Effector memory CD8-positive, alpha-beta T cell (primary cell): ENCODE measurements at regions not wholly inside any gene's neighbourhood (a gene's known extent, or its start where the extent isn't known, plus 50 kb on each side); places are given as distances from the start of the nearest gene placed in this dataset.
"Not testable (repeated sequence)": the region's sequence is repeated elsewhere in the genome, so short reads cannot be mapped to it uniquely, and the experiment has no call there.

ENCODE experiments used
- ATAC-seq: fragments of 150-1000 bp; cut with Tn5 transposase; replicated peaks from 2 replicates; pipeline ENCODE4 v1.10.0; 2021; ENCODE audit warnings: mild to moderate bottlenecking, moderate library complexity
- DNase-seq, 3 experiments: peaks; one replicate each; pipeline ENCODE4 v3.0.0; 2021
- H3K27ac Mint-ChIP-seq, 2 donors: one replicate each; pipeline ENCODE4 v1.8.0; 2022; ENCODE audit warnings: mild to moderate bottlenecking in 2 of 2, mixed read lengths in 2 of 2, moderate library complexity in 2 of 2
- H3K27me3 Mint-ChIP-seq, 2 donors: one replicate each; pipeline ENCODE4 v1.8.0; 2022; ENCODE audit warnings: mixed read lengths in 2 of 2
- H3K36me3 Mint-ChIP-seq: one replicate; pipeline ENCODE4 v1.8.0; 2022; ENCODE audit warnings: mild to moderate bottlenecking, moderate library complexity, mixed read lengths; ENCODE audit not compliant: insufficient read depth
- H3K4me1 Mint-ChIP-seq, 2 donors: one replicate each; pipeline ENCODE4 v1.8.0; 2022; ENCODE audit warnings: low read depth in 2 of 2, mixed read lengths in 2 of 2
- H3K4me3 Mint-ChIP-seq, 2 donors: one replicate each; pipeline ENCODE4 v1.8.0; 2022; ENCODE audit warnings: mild to moderate bottlenecking in 2 of 2, mixed read lengths in 2 of 2, moderate library complexity in 2 of 2
- H3K9me3 Mint-ChIP-seq, 2 donors: one replicate each; pipeline ENCODE4 v1.8.0; 2022; ENCODE audit warnings: mixed read lengths in 2 of 2

DNA sequence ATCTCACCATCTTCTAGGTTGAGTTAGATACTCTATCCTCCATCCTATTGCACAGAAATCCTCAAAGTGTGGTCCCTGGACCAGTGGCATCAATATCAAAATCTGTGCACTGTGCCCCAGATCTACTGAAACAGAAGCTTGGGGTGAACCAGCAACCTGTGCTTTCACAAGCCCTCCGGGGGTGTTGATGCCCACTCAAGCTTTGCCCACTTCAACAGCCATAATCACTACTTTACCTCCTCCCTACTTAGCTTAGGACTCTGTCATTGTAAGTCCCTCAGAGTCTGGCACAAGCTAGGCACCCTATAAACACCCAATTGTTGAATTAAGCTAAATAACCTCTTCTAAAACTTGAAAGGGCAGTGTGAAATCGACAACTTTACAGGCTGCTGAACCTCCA is 144.2 kb upstream of the SOD1 start:
- no peak overlapping the region for H3K27ac Mint-ChIP-seq
- H3K9me3 Mint-ChIP-seq = no peaks in the 10 kb centered on the region

DNA sequence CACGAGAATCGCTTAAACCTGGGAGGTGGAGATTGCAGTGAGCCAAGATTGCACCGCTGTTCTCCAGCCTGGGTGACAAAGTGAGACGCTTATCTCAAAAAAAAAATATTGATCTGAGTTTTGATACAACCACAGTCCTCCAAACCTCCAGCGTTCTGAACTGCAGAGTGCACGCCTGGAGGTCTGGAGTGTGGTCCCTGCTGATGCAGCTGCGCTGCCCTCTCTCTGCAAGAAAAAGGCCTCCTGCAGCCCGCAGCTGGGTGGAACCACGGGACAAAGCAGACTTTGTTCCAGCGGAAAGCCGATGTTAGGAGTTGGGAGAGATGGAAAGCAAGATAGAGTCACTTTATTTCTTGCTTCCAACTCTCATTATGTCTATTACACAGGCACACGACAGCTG is 144.9 kb upstream of the SOD1 start:
- peaks cover 4 to 10% of the 10 kb centered on the region in 2 donors for H3K27me3 Mint-ChIP-seq
- H3K27ac Mint-ChIP-seq = no peak overlapping the region
- H3K4me1 Mint-ChIP-seq = peaks cover 2 to 3% of the 10 kb centered on the region in 2 donors
- DNase-seq (no peak), ATAC-seq (no peak)
- no peaks in the 10 kb centered on the region for H3K9me3 Mint-ChIP-seq
- no peak overlapping the region for H3K4me3 Mint-ChIP-seq
- H3K36me3 Mint-ChIP-seq = no peaks in the 10 kb centered on the region

More for the DNA sequence above, 144.2 kb upstream of the SOD1 start:
- ATAC-seq (no peak), DNase-seq (no peak)
- Mint-ChIP-seq H3K4me3 (no peak overlapping the region), H3K27me3 (peaks cover 4 to 10% of the 10 kb centered on the region in 2 donors), H3K4me1 (no peaks in the 10 kb centered on the region), H3K36me3 (no peaks in the 10 kb centered on the region)

DNA sequence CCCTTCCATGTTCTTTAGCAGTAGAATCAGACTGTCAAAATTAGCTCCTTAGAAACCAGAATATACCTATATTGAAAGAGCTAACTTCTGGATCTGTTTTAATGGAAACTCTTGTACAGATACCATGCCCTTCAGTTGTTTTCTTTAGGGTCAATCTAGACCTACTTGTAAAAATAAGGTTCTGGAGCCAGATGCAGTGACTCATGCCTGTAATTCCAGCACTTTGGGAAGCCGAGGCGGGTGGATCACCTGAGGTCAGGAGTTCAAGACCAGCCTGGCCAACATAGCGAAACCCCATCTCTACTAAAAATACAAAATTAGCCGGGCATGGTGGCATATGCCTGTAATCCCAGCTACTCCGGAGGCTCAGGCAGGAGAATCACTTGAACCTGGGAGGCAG is 146.0 kb upstream of the SOD1 start:
- H3K9me3 Mint-ChIP-seq, H3K4me3 Mint-ChIP-seq, H3K27ac Mint-ChIP-seq, H3K27me3 Mint-ChIP-seq, H3K4me1 Mint-ChIP-seq, H3K36me3 Mint-ChIP-seq, ATAC-seq, DNase-seq: not testable (repeated sequence)

DNA sequence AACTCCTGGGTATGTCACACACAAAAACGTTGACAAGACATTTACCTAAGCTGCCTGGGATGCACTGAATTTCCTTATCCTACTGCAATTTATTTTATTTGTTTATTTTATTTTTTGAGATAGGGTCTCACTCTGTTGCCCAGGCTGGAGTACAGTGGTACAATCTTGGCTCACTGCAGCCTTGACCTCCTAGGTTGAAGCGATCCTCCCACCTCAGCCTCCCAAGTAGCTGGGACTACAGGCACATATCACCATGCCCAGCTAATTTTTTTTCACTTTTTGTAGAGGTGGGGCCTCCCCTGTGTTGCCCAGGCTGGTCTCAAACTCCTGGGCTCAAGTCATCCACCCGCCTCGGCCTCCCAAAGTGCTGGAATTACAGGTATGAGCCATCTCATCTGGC is 147.5 kb upstream of the SOD1 start:
- not testable (repeated sequence) for H3K36me3 Mint-ChIP-seq, H3K4me3 Mint-ChIP-seq, DNase-seq, H3K27me3 Mint-ChIP-seq, ATAC-seq, H3K27ac Mint-ChIP-seq, H3K4me1 Mint-ChIP-seq, H3K9me3 Mint-ChIP-seq

DNA sequence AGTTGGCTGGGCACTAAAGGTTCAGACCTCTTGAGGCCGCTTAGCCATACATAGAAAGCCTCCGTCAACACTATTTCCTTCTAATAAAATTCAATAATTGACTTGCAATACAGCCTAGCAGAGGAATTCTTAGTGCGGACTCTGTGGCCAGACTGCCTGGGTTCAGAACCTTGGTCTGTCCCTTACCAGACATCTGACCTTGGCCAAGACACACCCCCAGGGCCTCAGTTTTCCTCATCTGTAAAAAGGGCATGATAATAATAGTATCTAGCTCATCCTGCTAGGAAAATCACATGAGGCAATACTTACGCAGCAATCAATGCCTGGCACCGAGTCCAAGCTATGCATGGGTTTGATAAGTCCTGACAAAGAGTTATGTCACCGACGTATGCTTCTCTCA is 148.2 kb upstream of the SOD1 start:
- no peaks in the 10 kb centered on the region for H3K9me3 Mint-ChIP-seq
- ATAC-seq (no peak), DNase-seq (no peak)
- no peak overlapping the region for H3K4me3 Mint-ChIP-seq
- peaks cover 4 to 10% of the 10 kb centered on the region in 2 donors for H3K27me3 Mint-ChIP-seq
- H3K4me1 Mint-ChIP-seq = peaks cover 6 to 11% of the 10 kb centered on the region in 2 donors
- no peaks in the 10 kb centered on the region for H3K36me3 Mint-ChIP-seq
- no peak overlapping the region for H3K27ac Mint-ChIP-seq

DNA sequence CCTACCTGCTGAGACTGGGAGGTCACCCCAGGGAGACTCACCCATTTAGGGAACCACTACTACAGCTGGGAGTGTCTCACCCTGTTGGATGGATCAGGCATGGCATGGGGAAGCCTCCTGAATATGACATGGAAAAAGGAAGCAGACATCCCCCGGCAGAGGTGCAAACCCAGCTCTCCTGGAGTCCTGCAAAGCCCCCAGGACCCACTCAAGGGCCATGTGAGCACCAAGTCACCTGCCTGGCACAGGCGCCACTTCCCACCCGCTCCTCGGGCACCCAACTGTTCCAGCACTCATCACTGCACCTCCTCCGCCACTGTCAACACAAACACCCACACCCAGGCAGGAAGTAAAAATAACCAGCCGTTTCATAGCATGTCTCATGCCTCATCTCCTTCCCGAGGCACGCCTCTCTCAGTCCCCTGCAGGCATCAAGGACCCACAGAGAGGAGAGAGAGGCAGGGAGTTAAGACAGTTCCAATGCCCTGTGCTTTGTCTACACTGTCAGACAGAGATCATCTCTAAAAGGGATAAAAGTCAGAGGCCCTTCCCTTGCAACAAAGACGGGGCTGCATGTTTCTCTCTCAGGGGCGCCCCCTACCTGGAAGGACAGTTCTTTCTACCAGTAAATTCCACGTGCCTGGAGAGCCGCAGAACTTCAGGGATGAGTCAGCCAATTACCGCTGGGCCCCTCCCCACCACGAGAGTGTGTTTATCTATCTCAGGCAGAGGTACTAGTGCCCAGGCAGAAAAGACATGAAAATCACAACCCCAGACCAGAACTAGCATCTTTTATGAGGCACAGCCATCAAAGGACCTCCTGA is 150.1 kb upstream of the SOD1 start:
- peaks cover 6 to 13% of the 10 kb centered on the region in 2 donors for H3K4me1 Mint-ChIP-seq
- no peaks in the 10 kb centered on the region for H3K27me3 Mint-ChIP-seq
- DNase-seq (peak; percentile 20 to 41 (median 39)), ATAC-seq (peak; percentile 79)
- H3K36me3 Mint-ChIP-seq = no peaks in the 10 kb centered on the region
- H3K9me3 Mint-ChIP-seq = no peaks in the 10 kb centered on the region
- peak overlapping the region; percentile 30 to 46 for H3K27ac Mint-ChIP-seq
- peak overlapping the region; percentile 20 to 53 for H3K4me3 Mint-ChIP-seq

DNA sequence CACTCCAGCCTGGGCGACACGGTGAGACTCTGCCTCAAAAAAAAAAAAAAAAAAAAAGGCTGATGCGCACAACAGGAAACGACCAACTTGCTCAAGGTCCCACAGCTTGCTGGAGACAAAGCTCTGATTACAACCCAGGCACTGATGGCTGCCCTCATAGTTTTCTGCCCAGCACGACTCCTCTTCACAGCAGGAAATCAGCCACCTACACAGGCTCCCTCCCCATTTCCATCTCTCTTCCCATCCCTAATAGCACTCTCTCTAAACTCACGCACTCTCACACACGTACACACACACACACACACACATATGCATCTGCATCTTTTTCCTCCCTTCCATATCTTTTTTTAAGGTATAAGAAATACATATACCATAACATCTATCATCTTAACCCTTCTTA is 153.5 kb upstream of the SOD1 start:
- no peak for ATAC-seq
- Mint-ChIP-seq H3K36me3 (no peaks in the 10 kb centered on the region), H3K27ac (no peak overlapping the region), H3K9me3 (no peaks in the 10 kb centered on the region), H3K4me1 (peaks cover 6 to 13% of the 10 kb centered on the region in 2 donors), H3K4me3 (no peak overlapping the region), H3K27me3 (no peaks in the 10 kb centered on the region)
- no peak for DNase-seq

DNA sequence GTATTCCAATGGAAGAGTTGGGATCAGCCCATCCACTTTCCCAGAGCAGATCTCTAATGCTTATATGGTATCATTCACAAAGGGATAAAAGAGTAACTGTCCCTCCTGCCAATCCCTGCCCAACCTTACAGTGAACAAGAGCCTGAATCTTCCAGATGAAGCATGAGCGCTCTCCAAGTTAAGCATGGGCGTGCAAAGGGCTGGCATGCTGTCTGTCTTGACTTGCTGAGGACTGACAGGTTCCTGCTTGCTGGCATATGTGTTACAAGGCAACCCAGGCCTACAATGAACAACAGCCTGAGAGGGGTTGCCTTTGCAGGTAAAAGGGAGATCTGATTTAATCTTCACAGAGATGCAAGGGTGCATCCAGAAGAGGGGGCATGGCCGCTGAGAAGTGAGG is 155.6 kb upstream of the SOD1 start:
- Mint-ChIP-seq H3K4me3 (no peak overlapping the region), H3K27ac (no peak overlapping the region), H3K4me1 (peaks cover 0 to 5% of the 10 kb centered on the region in 2 donors), H3K9me3 (no peaks in the 10 kb centered on the region), H3K27me3 (no peaks in the 10 kb centered on the region), H3K36me3 (no peaks in the 10 kb centered on the region)
- DNase-seq = no peak
- no peak for ATAC-seq

DNA sequence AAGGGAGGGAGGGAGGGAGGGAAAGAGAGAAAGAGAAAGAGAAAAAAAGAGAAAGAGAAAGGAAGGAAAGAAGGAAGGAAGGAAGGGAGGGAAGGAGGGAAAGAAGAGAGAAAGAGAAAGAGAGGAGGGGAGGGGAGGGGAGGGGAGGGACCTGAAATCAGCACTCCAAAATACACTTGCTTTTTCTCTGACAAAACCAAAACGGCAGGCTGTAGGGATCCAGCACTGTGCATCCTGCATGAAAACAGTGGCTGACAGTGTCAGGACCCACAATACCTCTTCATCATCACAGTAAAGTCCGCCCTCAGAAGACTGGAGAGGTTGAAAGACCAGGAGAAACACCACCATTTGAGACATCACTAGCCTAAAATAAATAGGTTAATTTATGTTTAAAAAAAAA is 156.0 kb upstream of the SOD1 start:
- H3K27ac Mint-ChIP-seq = no peak overlapping the region
- DNase-seq (no peak), ATAC-seq (no peak)

DNA sequence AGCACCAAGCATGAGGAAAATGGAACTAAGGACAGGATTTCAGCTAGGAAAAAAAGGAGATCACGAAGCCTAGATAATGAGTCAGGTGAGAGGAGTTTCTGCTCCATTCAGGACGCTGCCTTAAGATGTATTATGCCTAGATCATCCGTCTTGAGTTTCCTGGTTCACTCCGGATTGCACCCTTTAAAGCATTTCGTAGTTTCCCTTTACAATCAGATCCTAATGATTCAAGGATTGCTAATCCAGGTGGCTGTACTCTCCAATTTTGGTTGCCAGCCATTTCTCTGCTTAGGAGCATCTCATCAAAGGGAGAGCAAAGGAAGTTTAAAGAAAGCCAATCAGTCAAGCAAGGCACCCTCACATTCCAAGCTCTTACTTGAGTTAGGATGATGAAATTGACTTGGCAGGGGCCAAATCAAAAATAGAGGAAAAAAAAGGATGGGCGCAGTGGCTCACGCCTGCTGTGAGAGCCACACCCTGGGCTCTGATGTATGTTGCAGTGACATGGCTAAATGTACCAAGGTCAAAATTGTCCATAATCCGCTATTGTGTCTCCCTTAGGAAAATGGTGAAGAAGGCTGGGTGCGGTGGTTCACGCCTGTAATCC is 156.9 kb upstream of the SOD1 start:
- DNase-seq (no peak), ATAC-seq (no peak)
- Mint-ChIP-seq H3K4me3 (no peak overlapping the region), H3K27me3 (no peaks in the 10 kb centered on the region), H3K9me3 (no peaks in the 10 kb centered on the region), H3K4me1 (peaks cover 0 to 5% of the 10 kb centered on the region in 2 donors), H3K27ac (no peak overlapping the region), H3K36me3 (no peaks in the 10 kb centered on the region)

More for the DNA sequence above, 156.0 kb upstream of the SOD1 start:
- H3K36me3 Mint-ChIP-seq = no peaks in the 10 kb centered on the region
- H3K9me3 Mint-ChIP-seq = no peaks in the 10 kb centered on the region
- H3K27me3 Mint-ChIP-seq = no peaks in the 10 kb centered on the region
- H3K4me1 Mint-ChIP-seq = peaks cover 0 to 5% of the 10 kb centered on the region in 2 donors
- no peak overlapping the region for H3K4me3 Mint-ChIP-seq

DNA sequence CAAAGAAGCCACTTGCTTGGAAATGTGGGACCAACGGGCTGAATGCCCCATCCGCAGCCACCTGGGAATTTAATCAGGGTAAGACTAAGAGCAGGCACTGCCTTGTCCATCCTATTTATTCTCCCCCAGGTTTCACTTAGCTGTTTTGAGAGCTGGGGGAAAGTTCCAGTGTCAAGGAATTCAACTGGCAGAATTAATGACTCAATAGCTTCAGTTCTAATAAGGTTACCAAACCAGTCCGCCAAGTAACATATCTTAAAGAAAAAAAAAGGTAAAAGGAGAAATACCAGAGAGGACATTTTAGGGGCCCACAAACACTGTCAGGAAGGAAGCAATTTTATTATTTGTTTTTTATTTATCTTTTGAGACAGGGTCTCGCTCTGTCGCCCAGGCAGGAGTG is 157.6 kb upstream of the SOD1 start:
- no peak overlapping the region for H3K27ac Mint-ChIP-seq
- H3K4me3 Mint-ChIP-seq = no peak overlapping the region
- DNase-seq (no peak), ATAC-seq (no peak)
- H3K36me3 Mint-ChIP-seq = no peaks in the 10 kb centered on the region
- H3K9me3 Mint-ChIP-seq = no peaks in the 10 kb centered on the region
- H3K4me1 Mint-ChIP-seq = peaks cover 0 to 5% of the 10 kb centered on the region in 2 donors
- H3K27me3 Mint-ChIP-seq = no peaks in the 10 kb centered on the region

DNA sequence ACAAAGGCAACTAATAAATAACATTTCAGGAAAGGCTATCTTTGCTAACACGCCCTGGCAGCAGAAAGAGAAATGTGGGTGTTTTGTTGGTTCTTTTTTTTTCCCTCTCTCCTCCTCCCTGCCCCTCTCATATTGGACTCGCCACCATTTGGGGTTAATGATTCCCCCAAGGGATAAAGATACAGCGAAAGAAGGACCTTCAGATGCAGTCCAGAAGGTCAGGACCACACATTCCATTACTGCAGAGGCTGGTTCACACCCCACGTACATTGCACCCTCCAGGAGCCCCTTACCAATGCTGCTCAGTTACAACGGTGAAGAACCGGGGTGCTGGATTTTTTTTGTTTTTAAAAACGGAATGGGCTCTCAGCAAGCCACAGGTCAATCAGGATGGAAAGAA is 156.9 kb upstream of the TIAM1 start:
- H3K27ac Mint-ChIP-seq = no peak overlapping the region

DNA sequence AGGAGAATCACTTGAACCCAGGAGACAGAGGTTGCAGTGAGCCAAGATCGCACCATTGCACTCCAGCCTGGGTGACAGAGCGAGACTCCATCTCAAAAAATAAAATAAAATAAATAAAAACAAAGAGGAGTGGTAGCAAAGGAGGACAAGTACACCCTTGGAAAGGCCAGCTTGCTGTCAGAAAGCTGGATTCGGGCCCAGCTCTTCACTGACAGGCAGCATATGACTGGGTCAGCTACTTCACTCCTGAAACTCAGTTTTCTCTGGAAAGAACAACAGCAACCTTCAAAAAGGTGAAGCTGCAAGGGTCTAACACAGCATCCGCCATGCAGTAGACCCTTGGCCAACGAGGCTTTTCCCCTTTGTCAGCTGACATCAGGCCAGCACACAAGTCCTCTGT is 156.0 kb upstream of the TIAM1 start:
- Mint-ChIP-seq H3K9me3 (no peaks in the 10 kb centered on the region), H3K4me3 (no peak overlapping the region), H3K27ac (no peak overlapping the region), H3K4me1 (no peaks in the 10 kb centered on the region), H3K36me3 (no peaks in the 10 kb centered on the region), H3K27me3 (peaks cover 0 to 5% of the 10 kb centered on the region in 2 donors)
- ATAC-seq = no peak
- DNase-seq = no peak

More for the DNA sequence above, 156.9 kb upstream of the TIAM1 start:
- Mint-ChIP-seq H3K27me3 (peaks cover 0 to 5% of the 10 kb centered on the region in 2 donors), H3K36me3 (no peaks in the 10 kb centered on the region), H3K9me3 (no peaks in the 10 kb centered on the region), H3K4me3 (no peak overlapping the region), H3K4me1 (no peaks in the 10 kb centered on the region)
- DNase-seq (no peak), ATAC-seq (no peak)

DNA sequence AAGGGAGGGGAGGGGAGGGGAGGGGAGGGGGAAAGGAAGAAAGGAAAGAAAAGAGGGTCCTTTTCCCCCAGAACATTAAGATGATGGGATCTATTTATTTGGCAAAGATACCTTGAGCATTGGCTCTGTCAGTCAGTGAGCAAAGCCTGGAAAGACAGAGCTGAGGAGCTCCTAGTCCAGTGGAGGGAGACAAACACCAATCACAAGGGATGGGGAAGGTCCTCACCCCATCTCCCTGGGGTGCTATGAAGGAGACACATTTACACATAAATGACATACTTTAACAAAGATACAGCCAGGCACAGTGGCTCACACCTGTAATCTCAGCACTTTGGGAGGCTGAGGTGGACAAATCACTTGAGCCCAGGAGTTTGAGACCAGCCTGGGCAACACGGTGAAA is 154.9 kb upstream of the TIAM1 start:
- peaks cover 6 to 10% of the 10 kb centered on the region in 2 donors for H3K27me3 Mint-ChIP-seq
- H3K4me3 Mint-ChIP-seq = no peak overlapping the region
- no peak overlapping the region for H3K27ac Mint-ChIP-seq
- ATAC-seq (no peak), DNase-seq (no peak)
- H3K4me1 Mint-ChIP-seq = no peaks in the 10 kb centered on the region
- no peaks in the 10 kb centered on the region for H3K9me3 Mint-ChIP-seq
- H3K36me3 Mint-ChIP-seq = no peaks in the 10 kb centered on the region
